Fibroblast of lung (primary cell): ENCODE measurements at regions not wholly inside any gene's neighbourhood (a gene's known extent, or its start where the extent isn't known, plus 50 kb on each side); places are given as distances from the start of the nearest gene placed in this dataset.

Source experiments
- DNase-seq, 2 donors: peaks; one replicate each; pipeline versions ENCODE4 v3.0.0 to v3.0.0-alpha.2; 2010; ENCODE audit warnings: low read depth in 2 of 2
- H2AFZ ChIP-seq: 2 replicates; pipeline ENCODE4 v1.5.1; 2012; ENCODE audit warnings: low read length, control low read depth, inconsistent platforms
- H3K27ac ChIP-seq: 2 replicates; pipeline ENCODE4 v1.5.1; 2011; ENCODE audit warnings: low read length, control low read depth; ENCODE audit not compliant: insufficient read depth
- H3K27me3 ChIP-seq: 2 replicates; pipeline ENCODE4 v1.5.1; 2011; ENCODE audit warnings: mild to moderate bottlenecking, low read length; ENCODE audit not compliant: control insufficient read depth, insufficient read depth
- H3K36me3 ChIP-seq: 2 replicates; pipeline ENCODE4 v1.5.1; 2011; ENCODE audit warnings: low read length; ENCODE audit not compliant: control insufficient read depth, insufficient read depth
- H3K4me1 ChIP-seq: 2 replicates; pipeline ENCODE4 v1.5.1; 2011; ENCODE audit warnings: low read length; ENCODE audit not compliant: control insufficient read depth, insufficient read depth; ENCODE audit errors: extremely low read depth
- H3K4me2 ChIP-seq: 2 replicates; pipeline ENCODE4 v1.5.1; 2011; ENCODE audit warnings: low read length, control low read depth; ENCODE audit not compliant: insufficient read depth; ENCODE audit errors: extremely low read depth
- H3K4me3 ChIP-seq, 4 experiments: fragments of 200-600 bp in 1 of 4; sonication (generic) in 1 of 4; replicated peaks in 1 of 4; 2 replicates each; pipeline ENCODE4 v1.5.1; 2011 to 2016; ENCODE audit warnings: low read length in 4 of 4, low read depth in 3 of 4, mild to moderate bottlenecking in 3 of 4, control low read depth in 2 of 4, inconsistent platforms in 1 of 4, mixed read lengths in 1 of 4; ENCODE audit not compliant: insufficient read depth in 1 of 4; ENCODE audit errors: control extremely low read depth in 1 of 4
- H3K79me2 ChIP-seq: 2 replicates; pipeline ENCODE4 v1.5.1; 2012; ENCODE audit warnings: mild to moderate bottlenecking, low read length, inconsistent platforms; ENCODE audit not compliant: control insufficient read depth, insufficient read depth
- H3K9ac ChIP-seq: 2 replicates; pipeline ENCODE4 v1.5.1; 2011; ENCODE audit warnings: mild to moderate bottlenecking, low read length, control low read depth; ENCODE audit not compliant: insufficient read depth
- H3K9me3 ChIP-seq: 2 replicates; pipeline ENCODE4 v1.5.1; 2012; ENCODE audit warnings: low read depth, low read length; ENCODE audit not compliant: control insufficient read depth, insufficient read depth
- H4K20me1 ChIP-seq: 2 replicates; pipeline ENCODE4 v1.5.1; 2011; ENCODE audit warnings: low read length; ENCODE audit not compliant: control insufficient read depth, insufficient read depth; ENCODE audit errors: extremely low read depth
- CTCF ChIP-seq, 2 donors: IDR thresholded peaks in 1 of 2; conservative IDR thresholded peaks in 1 of 2; 1 replicate in 1 of 2; 2 replicates in 1 of 2; pipeline ENCODE4 v1.5.1; 2011 to 2012; ENCODE audit warnings: low read length in 2 of 2, control low read depth in 1 of 2, inconsistent platforms in 1 of 2, low read depth in 1 of 2, mild to moderate bottlenecking in 1 of 2
- EZH2 ChIP-seq: IDR thresholded peaks from 2 replicates; pipeline ENCODE4 v1.5.1; 2012; ENCODE audit warnings: low read length, control low read depth, mild to moderate bottlenecking; ENCODE audit errors: missing control alignments

- Histone ChIP-seq H3K4me1 (no peaks in the 10 kb centered on the region), H2AFZ (no peak overlapping the region), H3K79me2 (no peaks in the 10 kb centered on the region), H4K20me1 (no peaks in the 10 kb centered on the region), H3K9ac (no peak overlapping the region), H3K9me3 (no peaks in the 10 kb centered on the region), H3K4me3 (no peak overlapping the region), H3K27me3 (no peaks in the 10 kb centered on the region), H3K36me3 (no peaks in the 10 kb centered on the region), H3K27ac (no peak overlapping the region), H3K4me2 (no peak overlapping the region)
- TF ChIP-seq EZH2 = no peak
- TF ChIP-seq CTCF (conservative IDR thresholded peaks at IDR 0.05 in 1 of 2, IDR thresholded peaks at IDR 0.05 in 1 of 2; ENCODE audit: low read depth in 1 of 2, low read length in 2 of 2) = no peak
- DNase-seq = no peak
Measured at GRCh38 chr2:122315306-122315705, 559.9 kb downstream of the TSN start.

GRCh38 chr2:122319539-122320132 lies 564.2 kb downstream of the TSN start:
- H3K4me3 ChIP-seq = no peak overlapping the region
- H3K27me3 ChIP-seq = no peaks in the 10 kb centered on the region
- no peaks in the 10 kb centered on the region for H4K20me1 ChIP-seq
- no peak overlapping the region for H3K4me2 ChIP-seq
- no peaks in the 10 kb centered on the region for H3K4me1 ChIP-seq
- H3K9ac ChIP-seq = no peak overlapping the region
- no peaks in the 10 kb centered on the region for H3K9me3 ChIP-seq
- no peaks in the 10 kb centered on the region for H3K36me3 ChIP-seq
- no peak overlapping the region for H2AFZ ChIP-seq
- TF ChIP-seq EZH2 (no peak), CTCF (conservative IDR thresholded peaks at IDR 0.05 in 1 of 2, IDR thresholded peaks at IDR 0.05 in 1 of 2; ENCODE audit: low read depth in 1 of 2, low read length in 2 of 2) (no peak)
- H3K27ac ChIP-seq = no peak overlapping the region
- H3K79me2 ChIP-seq = no peaks in the 10 kb centered on the region
- no peak for DNase-seq

GRCh38 chr2:122322815-122323214 lies 567.4 kb downstream of the TSN start:
- Histone ChIP-seq H3K27ac (no peak overlapping the region), H3K4me3 (no peak overlapping the region), H3K4me1 (no peaks in the 10 kb centered on the region), H3K79me2 (no peaks in the 10 kb centered on the region), H4K20me1 (no peaks in the 10 kb centered on the region), H3K36me3 (no peaks in the 10 kb centered on the region), H3K27me3 (no peaks in the 10 kb centered on the region), H3K9me3 (no peaks in the 10 kb centered on the region), H3K4me2 (no peak overlapping the region), H2AFZ (no peak overlapping the region), H3K9ac (no peak overlapping the region)
- TF ChIP-seq EZH2 (no peak), CTCF (conservative IDR thresholded peaks at IDR 0.05 in 1 of 2, IDR thresholded peaks at IDR 0.05 in 1 of 2; ENCODE audit: low read depth in 1 of 2, low read length in 2 of 2) (no peak)
- DNase-seq = no peak
